ENCODE measurements at regions not wholly inside any gene's neighbourhood (a gene's known extent, or its start where the extent isn't known, plus 50 kb on each side); places are given as distances from the start of the nearest gene placed in this dataset.
"Not testable (repeated sequence)": the region's sequence is repeated elsewhere in the genome, so short reads cannot be mapped to it uniquely, and the experiment has no call there.

DNA sequence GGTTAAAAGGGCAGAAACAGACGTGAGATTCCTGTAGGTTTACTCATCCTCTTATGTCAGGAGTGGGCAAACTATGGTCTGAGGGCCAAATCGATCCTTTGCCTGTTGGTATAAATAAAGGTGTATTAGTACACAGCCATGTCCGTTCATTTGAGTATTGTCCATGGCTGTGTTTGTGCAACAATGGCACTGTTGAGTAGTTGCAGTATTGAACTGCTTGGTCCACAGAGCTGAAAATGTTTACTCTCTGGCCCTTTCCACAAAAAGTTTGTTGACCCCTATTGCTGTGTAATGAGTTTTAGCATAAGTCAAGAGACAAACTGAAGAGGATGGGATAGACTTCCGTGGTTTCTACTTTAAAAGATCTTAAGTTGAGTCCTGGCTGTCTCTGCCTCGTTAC lies 59.0 kb upstream of the MID1 start:
- no peaks in the 10 kb centered on the region for H3K27me3 ChIP-seq (ENCODE audit: insufficient read depth, low read length)
- H3K36me3 ChIP-seq (ENCODE audit: insufficient read depth, low read length): no peaks in the 10 kb centered on the region
- Mint-ChIP-seq H3K4me1 (ENCODE audit: low read depth, unreplicated experiment) (peaks cover 10% of the 10 kb centered on the region), H3K4me3 (ENCODE audit: unreplicated experiment) (no peak overlapping the region), H3K27me3 (ENCODE audit: low read depth, unreplicated experiment) (no peaks in the 10 kb centered on the region), H3K36me3 (ENCODE audit: low read depth, unreplicated experiment) (no peaks in the 10 kb centered on the region), H3K9me3 (ENCODE audit: unreplicated experiment) (no peaks in the 10 kb centered on the region), H3K27ac (ENCODE audit: unreplicated experiment) (no peak overlapping the region)
- H4K20me1 ChIP-seq (ENCODE audit: insufficient read depth, low read length): no peaks in the 10 kb centered on the region
- no peaks in the 10 kb centered on the region for H3K4me1 ChIP-seq (ENCODE audit: insufficient read depth, low read length)
- H3K9ac ChIP-seq (ENCODE audit: low read length): no peak overlapping the region
- H3K79me2 ChIP-seq (ENCODE audit: insufficient read depth, low read length): no peaks in the 10 kb centered on the region
- DNase-seq (ENCODE audit: low read depth) (no peak), FAIRE-seq (no peak)
- H3K4me2 ChIP-seq (ENCODE audit: low read length): no peak overlapping the region
- TF ChIP-seq EZH2 (IDR thresholded peaks at IDR 0.05; ENCODE audit: insufficient read depth, low read length): no peak
- TF ChIP-seq, protein P1, sequence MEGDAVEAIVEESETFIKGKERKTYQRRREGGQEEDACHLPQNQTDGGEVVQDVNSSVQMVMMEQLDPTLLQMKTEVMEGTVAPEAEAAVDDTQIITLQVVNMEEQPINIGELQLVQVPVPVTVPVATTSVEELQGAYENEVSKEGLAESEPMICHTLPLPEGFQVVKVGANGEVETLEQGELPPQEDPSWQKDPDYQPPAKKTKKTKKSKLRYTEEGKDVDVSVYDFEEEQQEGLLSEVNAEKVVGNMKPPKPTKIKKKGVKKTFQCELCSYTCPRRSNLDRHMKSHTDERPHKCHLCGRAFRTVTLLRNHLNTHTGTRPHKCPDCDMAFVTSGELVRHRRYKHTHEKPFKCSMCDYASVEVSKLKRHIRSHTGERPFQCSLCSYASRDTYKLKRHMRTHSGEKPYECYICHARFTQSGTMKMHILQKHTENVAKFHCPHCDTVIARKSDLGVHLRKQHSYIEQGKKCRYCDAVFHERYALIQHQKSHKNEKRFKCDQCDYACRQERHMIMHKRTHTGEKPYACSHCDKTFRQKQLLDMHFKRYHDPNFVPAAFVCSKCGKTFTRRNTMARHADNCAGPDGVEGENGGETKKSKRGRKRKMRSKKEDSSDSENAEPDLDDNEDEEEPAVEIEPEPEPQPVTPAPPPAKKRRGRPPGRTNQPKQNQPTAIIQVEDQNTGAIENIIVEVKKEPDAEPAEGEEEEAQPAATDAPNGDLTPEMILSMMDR (IDR thresholded peaks at IDR 0.05; ENCODE audit: insufficient read depth, low read depth, low read length): no peak
- H3K4me3 ChIP-seq (ENCODE audit: insufficient read depth, low read depth, low read length): no peak overlapping the region
- H2AFZ ChIP-seq (ENCODE audit: low read depth, low read length): no peak overlapping the region
- H3K27ac ChIP-seq (ENCODE audit: low read depth, low read length): no peak overlapping the region
- no peaks in the 10 kb centered on the region for H3K9me3 ChIP-seq (ENCODE audit: insufficient read depth, low read depth, low read length)

DNA sequence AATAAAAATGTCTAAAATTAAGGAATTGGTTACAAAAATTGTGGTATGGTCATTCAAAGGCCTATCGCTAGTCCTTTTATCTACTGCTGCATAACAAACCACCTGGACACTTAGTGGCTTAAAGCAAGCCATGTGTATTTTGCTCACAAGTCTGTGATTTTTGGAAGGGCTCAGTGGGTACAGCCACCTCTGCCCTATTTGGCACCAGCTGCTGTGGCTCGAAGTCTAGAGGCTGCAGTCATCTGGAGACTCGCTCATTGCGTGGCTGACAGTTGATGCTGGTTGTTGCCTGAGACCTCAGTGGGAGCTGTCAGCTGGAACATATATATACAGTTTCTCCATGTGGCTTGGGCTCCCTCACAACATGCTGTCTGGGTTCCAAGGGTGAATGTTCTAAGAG lies 60.8 kb upstream of the MID1 start:
- Mint-ChIP-seq H3K27me3 (ENCODE audit: low read depth, unreplicated experiment) (no peaks in the 10 kb centered on the region), H3K9me3 (ENCODE audit: unreplicated experiment) (no peaks in the 10 kb centered on the region), H3K27ac (ENCODE audit: unreplicated experiment) (no peak overlapping the region), H3K36me3 (ENCODE audit: low read depth, unreplicated experiment) (no peaks in the 10 kb centered on the region), H3K4me3 (ENCODE audit: unreplicated experiment) (no peak overlapping the region), H3K4me1 (ENCODE audit: low read depth, unreplicated experiment) (peaks cover 6% of the 10 kb centered on the region)
- Histone ChIP-seq H3K4me1 (ENCODE audit: insufficient read depth, low read length) (no peaks in the 10 kb centered on the region), H3K27me3 (ENCODE audit: insufficient read depth, low read length) (no peaks in the 10 kb centered on the region), H3K4me3 (ENCODE audit: insufficient read depth, low read depth, low read length) (no peak overlapping the region), H2AFZ (ENCODE audit: low read depth, low read length) (no peak overlapping the region), H3K9me3 (ENCODE audit: insufficient read depth, low read depth, low read length) (no peaks in the 10 kb centered on the region), H3K4me2 (ENCODE audit: low read length) (no peak overlapping the region), H3K9ac (ENCODE audit: low read length) (no peak overlapping the region), H3K79me2 (ENCODE audit: insufficient read depth, low read length) (no peaks in the 10 kb centered on the region), H3K36me3 (ENCODE audit: insufficient read depth, low read length) (no peaks in the 10 kb centered on the region), H4K20me1 (ENCODE audit: insufficient read depth, low read length) (no peaks in the 10 kb centered on the region), H3K27ac (ENCODE audit: low read depth, low read length) (no peak overlapping the region)
- FAIRE-seq (peak; percentile 54), DNase-seq (ENCODE audit: low read depth) (no peak)
- no peak for TF ChIP-seq EZH2 (IDR thresholded peaks at IDR 0.05; ENCODE audit: insufficient read depth, low read length)
- TF ChIP-seq, protein P1 (IDR thresholded peaks at IDR 0.05; ENCODE audit: insufficient read depth, low read depth, low read length): no peak

DNA sequence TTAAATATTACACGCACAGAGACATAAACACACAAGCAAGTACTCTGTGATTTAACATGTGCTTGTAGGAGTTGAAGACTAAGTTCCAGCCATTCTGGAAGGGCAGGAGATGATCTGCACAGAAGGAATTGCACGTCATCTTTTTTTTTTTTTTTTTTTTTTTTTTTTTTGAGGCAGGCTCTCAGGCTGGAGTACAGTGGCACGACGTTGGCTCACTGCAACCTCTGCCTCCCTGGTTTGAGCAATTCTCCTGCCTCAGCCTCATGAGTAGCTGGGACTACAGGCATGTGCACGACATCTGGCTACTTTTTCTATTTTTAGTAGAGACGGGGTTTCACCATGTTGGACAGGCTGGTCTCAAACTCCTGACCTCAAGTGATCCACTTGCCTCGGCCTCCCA lies 63.2 kb upstream of the MID1 start:
- not testable (repeated sequence) for H3K79me2 ChIP-seq (ENCODE audit: insufficient read depth, low read length); H3K36me3 Mint-ChIP-seq (ENCODE audit: low read depth, unreplicated experiment); H3K9me3 Mint-ChIP-seq (ENCODE audit: unreplicated experiment)

More for the DNA sequence above, 63.2 kb upstream of the MID1 start:
- not testable (repeated sequence) for H3K4me1 Mint-ChIP-seq (ENCODE audit: low read depth, unreplicated experiment); H3K4me3 ChIP-seq (ENCODE audit: insufficient read depth, low read depth, low read length); H3K4me1 ChIP-seq (ENCODE audit: insufficient read depth, low read length); H3K9me3 ChIP-seq (ENCODE audit: insufficient read depth, low read depth, low read length); H3K4me3 Mint-ChIP-seq (ENCODE audit: unreplicated experiment); H3K27me3 ChIP-seq (ENCODE audit: insufficient read depth, low read length); DNase-seq (ENCODE audit: low read depth); H4K20me1 ChIP-seq (ENCODE audit: insufficient read depth, low read length); H3K27ac Mint-ChIP-seq (ENCODE audit: unreplicated experiment); H3K9ac ChIP-seq (ENCODE audit: low read length); H3K27ac ChIP-seq (ENCODE audit: low read depth, low read length); H3K4me2 ChIP-seq (ENCODE audit: low read length); FAIRE-seq; H3K36me3 ChIP-seq (ENCODE audit: insufficient read depth, low read length); H3K27me3 Mint-ChIP-seq (ENCODE audit: low read depth, unreplicated experiment); H2AFZ ChIP-seq (ENCODE audit: low read depth, low read length)

Measured in astrocyte (in vitro differentiated cells and primary cell).